RKO (cell line): ENCODE measurements at regions not wholly inside any gene's neighbourhood (a gene's known extent, or its start where the extent isn't known, plus 50 kb on each side); places are given as distances from the start of the nearest gene placed in this dataset.

Source experiments
- DNase-seq: peaks from one replicate; pipeline ENCODE4 v3.0.0-alpha.2; 2016; ENCODE audit warnings: low spot score

DNA sequence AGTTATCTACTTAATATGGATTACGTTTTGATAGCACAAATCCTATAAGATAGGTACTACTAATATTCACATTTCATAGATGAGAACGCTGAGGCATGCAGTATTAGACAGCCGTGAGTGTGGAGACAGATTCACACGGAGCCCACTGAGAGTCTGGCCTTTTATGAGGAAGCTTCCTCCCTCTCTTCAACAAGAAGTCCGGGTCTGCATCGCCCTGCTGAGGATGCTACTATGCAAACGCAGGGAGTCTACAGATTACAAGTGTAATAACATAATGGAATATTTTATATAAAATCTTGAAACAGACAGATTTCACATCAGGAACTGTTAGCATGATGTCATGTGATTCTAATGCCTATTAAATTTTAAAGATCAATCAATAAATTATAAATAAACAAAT is 255.9 kb upstream of the GLI3 start:
- no peak for DNase-seq

DNA sequence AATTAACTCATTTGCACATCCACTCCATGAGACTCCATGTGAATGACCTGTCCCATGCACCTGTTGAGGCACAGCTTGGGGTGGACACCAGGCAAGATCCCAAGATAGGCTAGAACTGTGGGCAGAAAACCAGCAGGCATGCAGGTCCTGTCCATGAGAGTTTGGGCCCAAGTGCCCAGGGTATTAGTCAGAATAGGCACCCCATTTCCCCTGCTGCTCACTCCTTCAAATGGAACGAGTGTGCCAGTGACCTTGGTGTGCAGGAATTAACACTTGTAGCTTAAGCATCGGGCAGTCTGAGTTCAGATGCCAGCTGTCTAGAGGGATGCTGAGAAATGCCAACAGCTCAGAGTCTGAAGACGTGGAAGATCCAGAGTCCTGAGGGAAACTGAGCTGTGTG is 254.1 kb upstream of the GLI3 start:
- no peak for DNase-seq

DNA sequence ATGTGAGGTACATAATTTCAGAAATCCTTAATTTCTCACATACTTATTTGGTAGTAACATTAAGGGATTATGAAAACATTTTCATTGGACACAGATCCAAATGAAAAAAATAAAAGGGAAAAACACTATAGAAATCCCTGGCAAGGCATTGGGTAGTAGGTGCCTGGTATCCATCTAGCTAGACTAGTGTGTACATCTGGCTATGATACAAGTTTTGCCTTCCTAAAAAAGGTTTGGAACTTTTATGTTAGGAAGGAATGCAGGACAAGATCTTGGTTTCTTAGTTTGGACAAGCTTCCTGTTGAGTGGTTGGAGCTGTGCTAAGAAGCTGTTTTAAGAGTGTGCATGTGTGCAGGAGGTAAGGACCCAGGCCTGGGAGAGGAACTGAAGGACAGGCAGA is 252.3 kb upstream of the GLI3 start:
- DNase-seq: no peak

DNA sequence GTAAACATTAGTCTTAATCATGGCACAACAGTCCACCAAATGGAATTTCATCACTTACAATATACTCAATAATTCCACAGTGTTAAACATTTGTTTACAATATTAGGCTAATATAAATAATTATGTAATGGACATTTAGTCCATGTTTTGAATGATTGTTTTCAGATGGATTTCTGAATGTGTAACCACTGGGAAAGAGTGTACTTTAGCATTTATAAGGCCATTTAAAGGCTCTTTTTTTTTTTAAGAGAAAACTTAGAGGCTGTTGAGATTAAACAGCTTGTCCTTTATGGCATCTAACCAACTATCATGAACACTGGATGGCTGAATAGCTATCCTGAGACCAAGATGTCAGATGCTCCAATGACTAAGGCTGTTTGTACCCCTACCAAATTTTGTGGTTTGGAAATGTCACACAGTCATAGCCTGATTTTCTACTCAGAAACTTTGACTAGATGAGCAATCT is 248.3 kb upstream of the GLI3 start:
- no peak for DNase-seq

DNA sequence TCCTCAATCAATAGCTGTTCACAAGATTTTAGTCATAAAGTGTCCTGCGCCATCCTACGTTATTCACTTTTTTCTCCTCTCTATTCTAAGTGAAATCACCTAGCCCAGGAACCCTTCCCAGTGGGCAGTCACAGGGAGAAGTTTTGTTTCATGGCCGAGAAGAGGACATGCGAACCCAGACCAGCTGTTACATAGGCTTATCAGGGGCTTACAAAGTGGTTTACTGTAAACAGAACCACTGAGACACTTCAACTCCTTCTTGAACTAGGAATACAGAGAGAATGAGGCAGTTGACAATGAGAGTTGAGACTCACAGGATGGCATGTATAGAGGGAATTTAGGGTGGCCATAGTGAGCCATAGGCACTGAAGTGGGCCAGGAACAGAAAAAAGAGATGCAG is 246.9 kb upstream of the GLI3 start:
- no peak for DNase-seq

DNA sequence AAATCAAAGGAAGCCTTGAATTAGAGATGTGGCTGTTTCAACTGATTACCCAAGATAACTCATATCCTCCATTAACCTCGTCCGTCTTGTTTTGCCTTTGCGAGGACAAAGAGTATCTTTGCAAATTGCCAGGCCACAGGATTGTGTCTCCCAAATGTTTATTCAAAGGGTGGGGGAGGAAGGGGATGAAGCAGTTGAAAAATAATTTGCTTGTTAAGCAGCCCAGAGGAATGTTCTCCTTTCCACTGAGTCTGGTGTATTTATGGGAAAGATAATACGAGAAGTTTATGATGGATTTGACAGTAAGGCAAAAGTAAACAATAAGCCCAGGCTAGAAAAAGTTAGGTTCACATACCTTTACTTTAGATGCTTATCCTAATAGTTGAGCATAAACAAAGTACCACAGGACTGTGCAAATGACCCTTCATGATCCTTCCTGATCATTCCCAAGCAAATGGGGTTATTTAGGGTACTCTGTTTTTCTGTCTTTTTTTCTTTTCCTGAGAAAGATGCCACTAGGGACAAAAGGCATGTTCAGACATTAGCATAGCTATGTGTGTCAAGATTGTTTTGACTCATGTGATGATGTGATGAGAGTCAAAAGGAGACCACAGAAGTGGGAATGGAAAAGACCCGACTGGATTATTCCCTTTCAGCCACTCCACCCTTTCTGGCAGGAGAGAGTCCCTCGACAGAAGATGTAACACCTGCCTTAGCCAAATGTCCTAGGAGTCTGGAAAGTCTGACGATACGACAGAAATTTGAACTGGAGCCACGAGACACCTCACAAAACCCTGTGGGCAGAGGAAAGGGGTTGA is 243.0 kb upstream of the GLI3 start:
- no peak for DNase-seq

DNA sequence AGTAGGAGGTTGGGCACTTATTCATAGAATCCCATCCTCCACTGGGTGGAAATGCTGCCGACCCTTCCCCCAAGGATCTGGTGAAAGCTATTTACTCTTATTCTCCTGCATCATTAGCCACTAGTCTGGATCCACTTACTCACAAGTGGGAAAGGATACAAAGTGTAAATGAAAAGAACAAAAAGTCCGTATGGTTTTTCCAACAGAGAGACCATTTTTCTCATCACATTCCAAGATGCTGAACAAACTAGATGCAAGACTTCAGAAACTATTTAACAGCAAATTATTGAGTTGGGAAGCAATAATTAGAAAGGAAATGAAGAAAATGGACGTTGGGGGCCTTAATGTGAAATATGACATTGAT is 242.4 kb upstream of the GLI3 start:
- no peak for DNase-seq

DNA sequence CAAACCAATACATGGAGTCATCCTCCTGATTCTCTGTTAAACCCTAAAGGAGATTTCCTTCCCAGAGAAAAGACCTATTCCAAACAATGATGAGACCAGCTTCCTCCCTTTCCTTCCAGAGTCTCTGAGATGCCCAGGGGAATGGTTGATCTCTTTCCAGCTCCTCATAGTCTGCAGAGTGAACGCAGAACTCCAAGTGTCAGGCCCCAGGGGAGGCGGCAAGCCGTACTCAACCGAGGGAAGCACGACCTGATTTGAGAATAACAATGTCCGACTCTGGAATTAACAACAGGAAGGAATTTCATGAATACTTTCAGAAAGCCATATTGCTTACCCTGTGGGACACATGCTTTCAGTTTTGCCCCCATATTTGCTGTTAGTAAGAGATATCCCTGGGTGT is 241.7 kb upstream of the GLI3 start:
- DNase-seq: no peak

DNA sequence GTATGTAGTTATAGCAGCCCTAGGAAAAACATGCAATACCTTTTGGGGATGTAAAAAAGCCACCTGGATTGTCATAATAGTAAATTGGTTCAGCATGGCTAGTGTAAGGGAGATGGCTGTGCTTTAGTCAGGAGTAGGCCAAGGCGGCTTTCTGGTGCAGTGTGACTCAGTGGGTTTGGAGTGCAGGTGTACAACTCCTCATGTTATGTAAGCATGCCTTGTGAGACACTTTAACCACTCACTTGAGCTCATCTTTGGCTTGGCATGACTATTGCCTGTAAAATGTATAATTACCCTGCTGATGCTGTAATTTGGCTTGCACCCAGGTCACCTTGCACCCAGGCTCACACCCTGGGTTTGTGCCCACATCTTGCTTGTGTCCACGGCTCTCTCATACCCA is 239.2 kb upstream of the GLI3 start:
- no peak for DNase-seq

DNA sequence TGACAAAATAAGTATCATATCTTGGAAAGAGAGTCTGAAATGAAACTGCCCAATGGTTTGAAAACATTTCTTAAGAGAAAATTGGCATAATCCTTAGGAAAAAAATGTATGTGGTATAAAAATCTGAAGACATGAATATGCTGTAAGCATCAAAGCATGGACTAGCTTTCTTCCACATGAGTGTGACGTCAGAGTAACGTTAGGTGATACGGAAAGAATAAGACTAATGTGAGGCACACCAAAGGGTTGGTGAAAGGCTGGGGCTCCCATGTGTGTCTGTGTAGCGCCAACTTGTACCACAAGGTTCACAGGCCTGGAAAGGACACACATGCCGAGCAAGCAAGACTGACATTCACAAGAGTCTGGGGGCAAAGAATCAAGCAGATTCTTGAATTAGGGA is 238.1 kb upstream of the GLI3 start:
- no peak for DNase-seq

DNA sequence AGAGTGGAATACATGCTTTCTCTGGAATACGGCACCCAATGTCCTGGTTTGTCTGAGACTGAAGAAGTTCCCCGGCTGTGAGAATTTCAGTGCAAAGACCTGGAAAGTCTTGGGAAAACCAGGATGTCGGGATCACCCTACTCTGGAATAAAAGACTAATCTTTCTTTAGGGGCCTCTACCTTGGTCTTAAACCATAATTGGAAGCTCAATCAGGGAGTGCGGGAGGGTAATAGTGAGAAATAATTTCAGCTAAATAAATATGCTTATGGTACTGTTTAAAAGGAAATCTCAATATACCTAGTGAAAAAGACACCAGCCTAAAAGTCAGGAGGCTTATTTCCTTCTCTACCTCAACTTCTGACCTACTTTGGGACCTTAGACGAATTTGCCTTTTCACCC is 236.1 kb upstream of the GLI3 start:
- no peak for DNase-seq

DNA sequence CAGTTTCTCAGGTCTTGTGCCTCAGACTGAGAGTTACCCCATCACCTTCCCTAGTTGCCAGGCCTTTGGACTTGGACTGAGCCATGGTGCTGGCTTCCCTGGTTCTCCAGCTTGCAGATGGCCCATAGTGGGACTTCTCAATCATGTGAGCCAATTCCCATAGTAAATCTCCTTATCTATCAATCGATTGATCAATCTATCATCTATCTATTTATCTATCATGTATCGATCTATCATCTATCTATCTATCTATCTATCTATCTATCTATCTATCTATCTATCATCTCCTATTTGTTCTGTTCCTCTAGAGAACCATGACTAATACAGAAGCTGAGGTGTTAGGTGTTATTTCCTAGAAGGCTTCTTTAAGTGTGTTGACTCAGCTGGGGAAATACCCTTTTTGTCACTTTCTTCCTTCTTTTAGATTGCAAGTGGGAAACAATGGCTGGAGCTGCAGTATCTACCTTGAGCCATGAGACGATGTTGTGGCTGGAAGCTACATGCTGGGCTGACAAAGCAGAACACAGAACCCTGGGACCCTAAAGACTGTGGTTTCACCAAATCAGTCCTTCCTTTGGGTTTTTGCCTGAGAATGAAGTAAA is 234.7 kb upstream of the GLI3 start:
- DNase-seq: no peak

DNA sequence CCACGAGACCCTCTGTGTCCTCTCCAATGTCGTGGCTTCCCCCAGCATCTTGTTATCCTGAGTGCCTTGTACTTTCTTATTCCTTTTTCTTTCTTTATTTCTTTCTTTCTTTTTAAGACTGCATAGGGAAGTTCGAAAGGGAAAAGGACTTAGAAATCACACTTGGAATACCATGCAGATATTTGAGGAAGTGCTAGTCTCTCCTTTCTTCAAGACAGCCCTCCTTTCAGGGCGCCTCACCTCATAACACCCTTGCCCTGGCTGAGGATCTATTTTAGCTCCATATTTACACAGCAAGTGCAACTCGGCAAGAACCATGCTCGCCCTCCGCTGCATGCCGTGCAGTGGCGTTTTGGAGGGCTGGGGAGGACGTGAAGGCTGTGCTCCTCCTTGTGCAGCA is 232.3 kb upstream of the GLI3 start:
- peak; percentile 47 for DNase-seq

DNA sequence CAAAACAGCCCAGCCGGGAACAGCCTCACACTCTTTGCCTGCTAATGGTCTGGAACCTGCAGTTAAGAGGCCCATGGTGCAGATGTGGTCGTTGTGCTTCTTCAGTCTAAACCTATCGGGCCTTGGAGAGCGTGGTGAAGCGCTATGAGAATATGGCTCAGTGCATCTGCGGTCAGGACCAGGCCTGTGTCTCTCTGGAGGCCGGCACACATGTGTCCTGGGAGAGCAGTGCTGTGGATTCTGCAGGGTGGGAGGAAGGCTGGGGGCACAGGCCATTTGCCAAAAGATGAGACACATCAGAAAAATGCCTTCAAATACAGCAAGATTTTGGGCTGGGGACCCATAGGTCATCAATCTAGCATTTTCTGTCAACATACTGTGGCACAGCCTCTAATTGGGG is 231.5 kb upstream of the GLI3 start:
- no peak for DNase-seq

DNA sequence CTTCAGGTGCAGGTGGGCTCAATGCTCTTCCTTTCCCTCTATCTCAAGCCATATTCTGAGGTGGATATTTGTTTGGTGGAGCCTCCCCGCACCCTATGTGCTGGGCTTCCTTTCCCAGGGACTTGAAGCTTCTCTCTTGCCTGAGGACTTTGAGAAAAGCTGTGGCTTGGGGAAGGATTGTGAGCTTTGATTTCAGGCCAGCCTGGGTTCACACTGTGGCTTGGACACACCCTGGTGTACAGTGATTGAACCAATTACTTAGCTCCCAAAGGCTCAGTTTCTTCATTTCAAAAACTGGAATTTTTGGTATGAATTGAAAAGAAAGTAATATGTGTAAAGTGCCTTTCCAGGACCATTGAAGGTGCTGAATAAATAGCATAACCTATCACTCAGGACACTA is 224.5 kb upstream of the GLI3 start:
- DNase-seq: no peak

DNA sequence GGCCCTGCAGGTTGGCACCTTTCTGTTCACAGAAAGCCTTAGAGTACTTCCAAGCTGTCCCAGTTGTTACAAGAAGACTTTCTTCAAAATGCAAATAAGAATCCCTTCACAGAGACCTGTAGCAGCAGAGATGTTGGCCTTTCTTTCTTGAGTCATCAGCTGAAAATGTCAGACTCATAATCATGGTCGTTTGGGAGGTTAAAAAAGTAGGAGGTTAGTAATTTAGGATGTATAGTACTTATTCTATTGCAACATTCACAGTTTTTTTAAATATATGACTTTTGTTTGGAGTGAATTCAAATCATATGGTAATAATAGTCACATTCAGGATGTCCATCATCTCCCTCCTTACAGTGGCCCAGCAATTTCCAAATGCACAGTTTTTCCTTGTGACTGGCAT is 223.9 kb upstream of the GLI3 start:
- DNase-seq: no peak

DNA sequence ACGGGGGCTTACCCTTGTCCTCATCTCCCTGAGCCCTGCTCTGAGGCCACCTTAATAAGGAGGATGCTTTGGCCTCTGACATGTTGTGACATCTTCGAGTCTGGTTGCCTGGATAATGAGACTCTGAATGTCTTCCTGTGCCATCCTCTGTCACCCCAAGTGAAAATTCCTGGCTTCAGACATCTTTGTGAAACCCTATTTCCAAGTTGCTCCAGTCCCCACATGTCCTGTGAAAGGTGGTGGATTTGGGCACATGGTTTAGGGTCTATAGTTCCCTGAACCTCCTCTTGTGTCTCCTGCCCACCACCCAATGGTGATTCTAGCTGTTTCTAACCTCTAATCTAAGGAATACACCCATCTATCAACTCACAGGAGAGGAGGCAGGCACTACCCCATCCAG is 223.1 kb upstream of the GLI3 start:
- no peak for DNase-seq

DNA sequence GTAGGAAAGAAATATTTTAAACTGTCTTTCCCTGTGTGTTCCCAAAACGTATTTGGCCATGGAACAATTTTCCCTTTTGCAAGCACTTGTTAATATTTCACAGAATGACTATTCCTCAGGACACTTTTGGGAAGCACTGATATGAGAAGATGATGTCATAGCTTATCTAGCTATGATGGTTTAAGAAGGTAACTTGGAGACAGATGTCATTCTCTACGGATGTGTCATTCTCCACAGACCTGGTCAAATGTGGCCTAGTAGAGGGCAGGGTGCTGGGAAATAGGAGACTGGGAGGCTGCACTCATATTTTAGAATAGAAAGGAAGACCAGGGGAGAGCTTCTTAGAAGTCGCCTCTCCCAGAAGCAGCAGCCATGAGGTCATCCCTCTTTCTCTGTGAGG is 220.7 kb upstream of the GLI3 start:
- peak; percentile 15 for DNase-seq

DNA sequence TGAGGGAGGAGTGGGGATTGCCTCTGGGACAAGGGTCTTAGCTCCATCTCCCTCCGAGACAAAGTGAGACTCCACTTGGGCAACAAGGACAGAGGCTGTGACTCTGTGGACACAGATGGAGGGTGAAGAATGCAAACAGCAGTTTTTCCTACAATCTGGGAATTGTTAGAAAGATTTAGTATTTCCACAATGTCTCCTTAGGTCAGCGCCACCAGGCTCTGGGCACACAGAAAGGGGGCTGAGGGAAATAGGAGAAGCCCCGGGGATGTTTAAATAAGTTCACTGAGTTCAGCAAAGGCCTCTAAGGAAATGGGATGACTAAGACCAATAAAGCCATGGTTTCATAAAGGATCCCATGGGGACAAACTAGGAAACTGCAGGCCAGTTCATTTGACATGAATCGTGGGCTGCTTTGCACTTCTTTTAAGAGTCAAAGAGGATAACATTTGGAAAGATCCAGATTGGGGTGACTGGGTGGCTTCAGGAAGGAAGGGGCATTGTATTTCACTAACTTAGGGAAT is 219.8 kb upstream of the GLI3 start:
- no peak for DNase-seq

DNA sequence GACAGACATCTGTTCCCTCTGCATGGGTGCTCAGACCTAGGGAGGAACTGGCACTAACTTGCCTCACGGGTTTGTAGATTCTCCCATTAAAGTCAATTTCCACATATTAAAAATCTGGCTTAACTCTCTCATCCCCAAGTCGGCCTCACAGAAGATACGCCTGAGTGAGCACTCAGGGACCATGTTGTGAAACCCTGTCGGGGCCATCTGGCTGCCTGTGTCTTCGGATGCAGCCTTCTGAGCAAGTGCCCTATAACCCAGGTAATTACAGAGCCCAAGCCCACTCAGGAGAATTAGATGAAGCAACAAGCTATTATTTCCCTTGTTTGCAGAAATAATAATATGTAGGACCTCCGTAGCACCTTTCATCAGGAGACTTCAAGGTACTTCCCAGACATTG is 219.3 kb upstream of the GLI3 start:
- DNase-seq: no peak

DNA sequence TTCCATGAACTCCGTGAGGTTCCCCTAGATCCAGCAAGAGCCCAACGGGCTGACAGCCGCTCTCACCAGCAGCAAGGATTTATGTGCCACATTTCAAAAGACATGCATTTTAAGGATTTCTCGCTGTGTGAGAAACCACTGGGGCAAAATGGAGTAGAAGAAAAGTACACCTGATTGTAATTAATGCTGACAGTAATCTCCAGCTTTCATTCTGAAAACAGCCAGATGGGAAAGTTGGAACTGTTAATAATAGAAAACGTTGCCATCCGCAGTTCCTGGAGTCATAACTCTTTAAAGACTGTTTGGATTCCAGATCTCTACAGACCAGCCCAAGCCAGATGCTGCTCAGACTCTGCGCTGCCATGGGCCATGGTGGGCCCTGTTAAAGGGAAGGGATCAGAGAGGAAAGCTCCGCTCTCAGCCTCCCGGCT is 216.9 kb upstream of the GLI3 start:
- DNase-seq: no peak

DNA sequence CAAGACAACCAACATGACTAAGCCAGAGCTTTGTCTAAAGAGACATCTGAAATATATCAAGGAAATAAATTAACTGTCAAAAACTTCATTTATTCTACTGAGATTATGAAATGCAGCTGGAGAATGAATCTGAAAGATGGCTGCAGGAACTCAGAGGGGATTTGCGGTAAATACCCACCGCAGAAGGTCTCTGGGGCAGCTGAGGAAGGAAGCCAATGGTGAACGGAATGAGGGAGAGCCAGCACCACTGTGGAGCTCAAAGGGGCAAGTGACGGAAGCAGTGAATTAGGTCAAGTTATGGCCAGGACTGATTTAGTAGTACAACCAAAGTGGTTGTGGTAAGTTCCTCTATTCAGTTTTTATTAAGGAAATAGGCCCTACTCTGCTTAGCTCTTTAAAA is 215.3 kb upstream of the GLI3 start:
- no peak for DNase-seq

DNA sequence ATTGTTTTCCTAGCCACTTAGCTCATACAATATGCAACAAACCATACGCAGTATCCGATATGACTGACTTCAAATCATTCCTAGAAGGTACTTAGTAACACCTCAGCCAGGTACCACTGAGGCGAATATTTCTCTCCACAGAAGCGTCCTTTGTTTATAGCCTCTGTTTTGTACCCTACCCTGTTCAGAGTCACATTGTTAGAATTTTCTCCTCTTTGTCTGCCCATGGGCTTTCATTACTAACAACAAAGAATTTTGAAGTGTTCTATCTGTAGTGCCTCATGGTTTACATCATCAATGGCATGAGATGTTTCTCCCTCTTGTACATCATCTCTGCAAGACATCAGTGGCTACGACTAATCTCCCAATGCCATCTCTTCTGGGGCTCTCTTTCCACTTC is 212.4 kb upstream of the GLI3 start:
- DNase-seq: no peak

DNA sequence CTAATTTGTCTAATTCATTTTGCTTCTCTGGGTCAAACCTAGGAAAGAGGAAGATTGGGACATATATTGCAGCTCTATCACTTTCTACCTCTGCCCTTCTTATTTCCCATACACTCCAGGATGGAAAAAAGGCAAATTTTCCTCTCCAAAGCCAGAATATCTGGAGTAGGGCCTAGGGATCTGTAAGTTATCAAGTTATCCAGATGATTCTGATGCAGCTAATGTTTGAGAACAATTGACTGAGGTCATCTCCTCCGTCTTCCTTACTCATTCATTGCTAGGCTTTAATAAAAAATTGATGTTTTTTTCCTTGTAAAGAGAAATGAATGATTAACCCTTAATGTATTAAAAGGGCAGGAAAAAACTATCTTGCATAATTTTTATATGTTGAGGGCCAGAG is 211.9 kb upstream of the GLI3 start:
- no peak for DNase-seq
